ENCODE measurements at regions not wholly inside any gene's neighbourhood (a gene's known extent, or its start where the extent isn't known, plus 50 kb on each side); places are given as distances from the start of the nearest gene placed in this dataset.

GRCh38 chr10:123557366-123558108, 108.6 kb upstream of the GPR26 start:
- DNase-seq (ENCODE audit: low read depth): no peak

GRCh38 chr10:123558651-123559050, 107.5 kb upstream of the GPR26 start:
- no peak for DNase-seq (ENCODE audit: low read depth)

- DNase-seq (ENCODE audit: low read depth): peak; percentile 38
Measured at GRCh38 chr10:123559066-123559822, 106.9 kb upstream of the GPR26 start.

- no peak for DNase-seq (ENCODE audit: low read depth)
Measured at GRCh38 chr10:123559823-123560092, 106.4 kb upstream of the GPR26 start.

GRCh38 chr10:123560301-123561140, 105.6 kb upstream of the GPR26 start:
- DNase-seq (ENCODE audit: low read depth): no peak

GRCh38 chr10:123561141-123561440, 105.1 kb upstream of the GPR26 start:
- no peak for DNase-seq (ENCODE audit: low read depth)

GRCh38 chr10:123562387-123562786, 103.8 kb upstream of the GPR26 start:
- DNase-seq (ENCODE audit: low read depth): no peak

- no peak for DNase-seq (ENCODE audit: low read depth)
Measured at GRCh38 chr10:123562811-123563580, 103.2 kb upstream of the GPR26 start.

- DNase-seq (ENCODE audit: low read depth): no peak
Measured at GRCh38 chr10:123563581-123563855, 102.6 kb upstream of the GPR26 start.

GRCh38 chr10:123563994-123564393, 102.2 kb upstream of the GPR26 start:
- DNase-seq (ENCODE audit: low read depth): no peak

- DNase-seq (ENCODE audit: low read depth): no peak
Measured at GRCh38 chr10:123564631-123565030, 101.5 kb upstream of the GPR26 start.

GRCh38 chr10:123565691-123566660, 100.2 kb upstream of the GPR26 start:
- DNase-seq (ENCODE audit: low read depth): no peak

- DNase-seq (ENCODE audit: low read depth): no peak
Measured at GRCh38 chr10:123567984-123568739, 98.0 kb upstream of the GPR26 start.

- no peak for DNase-seq (ENCODE audit: low read depth)
Measured at GRCh38 chr10:123568751-123569150, 97.4 kb upstream of the GPR26 start.

GRCh38 chr10:123569436-123570035, 96.6 kb upstream of the GPR26 start:
- DNase-seq (ENCODE audit: low read depth): no peak

GRCh38 chr10:123570051-123570897, 95.9 kb upstream of the GPR26 start:
- DNase-seq (ENCODE audit: low read depth): no peak

- DNase-seq (ENCODE audit: low read depth): no peak
Measured at GRCh38 chr10:123570898-123571515, 95.1 kb upstream of the GPR26 start.

GRCh38 chr10:123571978-123572377, 94.2 kb upstream of the GPR26 start:
- DNase-seq (ENCODE audit: low read depth): no peak
